Heart right ventricle (tissue), 16 donors: ENCODE measurements at regions not wholly inside any gene's neighbourhood (a gene's known extent, or its start where the extent isn't known, plus 50 kb on each side); places are given as distances from the start of the nearest gene placed in this dataset.

Source experiments
- ATAC-seq, 8 donors: fragments of 200-7000 bp; cut with Tn5 transposase; one replicate each; pipeline ENCODE4 v1.9.1; 2020; ENCODE audit warnings: mild to moderate bottlenecking in 8 of 8, moderate library complexity in 8 of 8, moderate number of reproducible peaks in 1 of 8
- DNase-seq, 2 donors: peaks; one replicate each; pipeline ENCODE4 v3.0.0-alpha.2; 2020
- H3K27ac ChIP-seq, 10 donors: fragments of 200-600 bp; sonication (generic) in 2 of 10; one replicate each; pipeline versions ENCODE4 v1.5.0 to v1.8.0; 2020 to 2022; ENCODE audit warnings: mild to moderate bottlenecking in 3 of 10
- H3K27me3 ChIP-seq, 7 donors: fragments of 200-600 bp; one replicate each; pipeline ENCODE4 v1.8.0; 2021 to 2022; ENCODE audit warnings: mild to moderate bottlenecking in 2 of 7
- H3K36me3 ChIP-seq, 9 donors: fragments of 200-600 bp; sonication (generic) in 1 of 9; one replicate each; pipeline versions ENCODE4 v1.5.0 to v1.8.0; 2020 to 2022; ENCODE audit warnings: mild to moderate bottlenecking in 2 of 9
- H3K4me1 ChIP-seq, 9 donors: fragments of 200-600 bp; sonication (generic) in 1 of 9; one replicate each; pipeline versions ENCODE4 v1.5.0 to v1.8.0; 2020 to 2022; ENCODE audit warnings: mild to moderate bottlenecking in 4 of 9
- H3K4me3 ChIP-seq, 10 donors: fragments of 200-600 bp; sonication (generic) in 2 of 10; one replicate each; pipeline versions ENCODE4 v1.5.0 to v1.8.0; 2020 to 2022; ENCODE audit warnings: mild to moderate bottlenecking in 7 of 10, moderate library complexity in 2 of 10
- H3K9me3 ChIP-seq, 11 donors: fragments of 200-600 bp in 10 of 11; sonication (generic) in 2 of 11; one replicate each; pipeline versions ENCODE4 v1.5.0 to v1.8.0; 2013 to 2022; ENCODE audit warnings: mild to moderate bottlenecking in 2 of 11, control low read depth in 1 of 11, moderate library complexity in 1 of 11
- CTCF ChIP-seq, 9 donors: fragments of 200-600 bp; sonication (generic) in 2 of 9; IDR thresholded peaks; one replicate each; pipeline versions ENCODE4 v1.5.0 to v1.8.0; 2021 to 2022; ENCODE audit warnings: antibody characterized with exemption in 9 of 9, mild to moderate bottlenecking in 5 of 9, moderate library complexity in 1 of 9
- WGBS, 2 donors: extraction: QIAGEN DNeasy Blood & Tissue Kit; methylation state at CpG; one replicate each; pipeline ENCODE4 v1.1.7; 2013; ENCODE audit warnings: inconsistent platforms in 1 of 2; 5-methylcytosine and 5-hydroxymethylcytosine counted together
- intact Hi-C, 10 donors: fragments of 100-400 bp; cut with DNase I; formaldehyde crosslinking; loops; one replicate each; pipeline versions ENCODE4 v1.11.1 to v1.14.2; 2022
- donor health status: Arrhythmogenic right ventricular cardiomyopathy.
- donor health status: ischemic (EF 13 %, LVEDD 7.1; RV severe dilation, severe dysfunction).
- donor health status: healthy with polysubstance abuse.
- donor health status: DM: no; HTN: yes; CAD: no.
- donor health status: DM: no; HTN: no; CAD: no.
- donor health status: ischemic (EF 25% LVEDD 6.9; RV normal size, moderate dysfunction).
- donor health status: ischemic (EF 25% LVEDD 5.7; RV mildly dilated, moderate dysfunction).
- donor health status: healthy.
- donor health status: DM: yes; HTN: yes; CAD: no.
- donor health status: Ischemic cardiomyopathy.
- donor health status: ischemic (EF 35%, LVEDD 5.7; RV mildly dilated, moderate dysfunction).
- donor health status: nonischemic (EF 11% LVEDD 7.7; RV severe dilation, severe dysfunction).
- donor health status: DM: yes; HTN: yes; CAD: no.
- donor health status: PGD.
- donor health status: ischemic (EF 29% LVEDD 5.4; RV normal size, mild dysfunction).
- donor health status: nonischemic (EF 23%, LVEDD 6.1; RV moderate dilation, normal function).

DNA sequence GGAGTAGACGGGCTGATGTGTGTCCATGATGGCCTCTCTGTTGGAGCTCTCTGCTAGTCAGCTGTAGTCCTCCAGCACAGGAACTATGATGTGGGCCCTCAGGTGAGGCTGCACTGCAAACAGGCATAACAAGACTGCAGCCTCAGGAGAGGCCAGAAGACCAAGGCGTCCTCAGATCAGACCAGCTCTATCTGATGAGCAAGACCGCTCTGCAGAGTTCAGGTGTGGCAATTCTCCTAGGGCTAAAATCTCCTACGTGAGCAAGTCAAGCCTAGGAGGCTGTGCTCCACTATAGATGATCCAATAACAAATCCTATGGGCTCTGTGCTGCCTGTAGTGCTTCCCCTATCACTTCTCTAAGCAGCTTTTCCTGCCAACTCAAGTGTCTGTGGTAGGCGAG is 633.4 kb upstream of the SYNCRIP start:
- H3K36me3 ChIP-seq: no peaks in the 10 kb centered on the region
- TF ChIP-seq CTCF (IDR thresholded peaks at IDR 0.05): no peak
- H3K27ac ChIP-seq: no peak overlapping the region
- intact Hi-C loops: no loop called here
- no peaks in the 10 kb centered on the region for H3K4me1 ChIP-seq
- 75 to 77% methylated on average over 5 of the region's 5 CpGs for WGBS, 2 donors
- H3K27me3 ChIP-seq: no peaks in the 10 kb centered on the region
- DNase-seq: no peak
- ATAC-seq: no peak
- no peak overlapping the region for H3K4me3 ChIP-seq
- peaks cover 0 to 21% (median 0%) of the 10 kb centered on the region in 11 donors for H3K9me3 ChIP-seq

DNA sequence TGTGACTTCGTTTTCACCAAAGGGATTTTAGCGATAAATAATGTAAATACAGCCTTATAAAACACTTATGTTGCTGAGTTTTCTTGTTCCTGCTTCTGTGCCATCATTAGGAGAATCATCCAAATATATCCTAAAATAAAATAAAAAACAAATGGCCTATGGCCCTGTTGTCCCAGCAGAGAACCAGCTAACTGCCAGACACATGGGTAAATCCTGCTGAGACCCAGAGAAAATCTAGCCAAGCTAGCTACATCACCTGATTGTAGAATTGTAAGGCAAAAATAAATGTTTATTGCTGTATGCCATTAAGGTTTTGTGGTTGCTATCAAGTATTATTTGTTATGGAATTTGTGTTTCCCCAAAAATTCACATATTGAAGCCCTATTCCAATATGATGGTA is 631.2 kb upstream of the SYNCRIP start:
- no peak for TF ChIP-seq CTCF (IDR thresholded peaks at IDR 0.05)
- WGBS, 2 donors: 71 to 72% methylated on average over 2 of the region's 2 CpGs
- H3K27ac ChIP-seq: no peak overlapping the region
- intact Hi-C loops: no loop called here
- H3K27me3 ChIP-seq: no peaks in the 10 kb centered on the region
- H3K4me1 ChIP-seq: no peaks in the 10 kb centered on the region
- peaks cover 0 to 21% (median 0%) of the 10 kb centered on the region in 11 donors for H3K9me3 ChIP-seq
- no peak overlapping the region for H3K4me3 ChIP-seq
- no peaks in the 10 kb centered on the region for H3K36me3 ChIP-seq
- no peak for DNase-seq
- no peak for ATAC-seq

- no peak for ATAC-seq
- H3K36me3 ChIP-seq: no peaks in the 10 kb centered on the region
- no peak overlapping the region for H3K4me3 ChIP-seq
- DNase-seq: no peak
- no peak for TF ChIP-seq CTCF (IDR thresholded peaks at IDR 0.05)
- WGBS, 2 donors: 53 to 67% methylated on average over 4 of the region's 4 CpGs
- H3K27ac ChIP-seq: no peak overlapping the region
- no peaks in the 10 kb centered on the region for H3K4me1 ChIP-seq
- H3K9me3 ChIP-seq: no peaks in the 10 kb centered on the region
- intact Hi-C loops: no loop called here
- no peaks in the 10 kb centered on the region for H3K27me3 ChIP-seq
Measured at GRCh38 chr6:86256615-86257187, 614.0 kb upstream of the SYNCRIP start.

DNA sequence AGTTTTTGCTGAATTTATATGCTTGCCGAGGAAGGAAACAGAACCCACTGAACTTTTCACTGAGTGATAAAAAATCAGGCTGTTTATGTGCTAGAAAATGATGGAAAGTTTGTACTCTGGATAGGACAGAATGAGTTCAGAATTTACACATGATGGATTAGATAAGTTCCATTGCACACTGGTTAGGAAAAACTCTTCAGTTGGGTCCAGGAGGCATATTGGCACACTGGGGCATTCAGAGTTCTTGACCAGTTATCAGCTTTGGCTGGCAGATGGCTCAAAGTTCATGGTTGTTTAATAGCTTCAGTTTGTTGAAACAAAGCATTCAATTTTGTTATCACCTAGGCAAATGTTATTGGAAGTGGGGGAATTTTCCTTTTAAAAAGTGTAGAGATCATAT is 613.3 kb upstream of the SYNCRIP start:
- intact Hi-C loops: no loop called here
- no peak for DNase-seq
- 61 to 68% methylated on average over 1 of the region's 1 CpG for WGBS, 2 donors

More for the DNA sequence above, 613.3 kb upstream of the SYNCRIP start:
- Histone ChIP-seq H3K4me1 (no peaks in the 10 kb centered on the region), H3K36me3 (no peaks in the 10 kb centered on the region), H3K27me3 (no peaks in the 10 kb centered on the region), H3K9me3 (no peaks in the 10 kb centered on the region), H3K27ac (no peak overlapping the region), H3K4me3 (no peak overlapping the region)
- ATAC-seq: no peak
- TF ChIP-seq CTCF (IDR thresholded peaks at IDR 0.05): no peak
